GM12892 (cell line): ENCODE measurements at regions not wholly inside any gene's neighbourhood (a gene's known extent, or its start where the extent isn't known, plus 50 kb on each side); places are given as distances from the start of the nearest gene placed in this dataset.

Source experiments
- DNase-seq: peaks from one replicate; pipeline ENCODE4 v3.0.0; 2011; ENCODE audit not compliant: insufficient read length
- FAIRE-seq: peaks from 2 replicates; lab custom pipeline; 2011; peaks lifted over from hg19 to GRCh38; lab: Jason Lieb, UNC
- POLR2A ChIP-seq: IDR thresholded peaks from 2 replicates; pipeline ENCODE4 v1.6.1; 2011; ENCODE audit warnings: low read depth, low read length, control low read depth
- POLR2AphosphoS5 ChIP-seq: IDR thresholded peaks from 2 replicates; pipeline ENCODE4 v1.6.1; 2011; ENCODE audit warnings: low read depth, low read length, control low read depth
- TAF1 ChIP-seq: IDR thresholded peaks from 2 replicates; pipeline ENCODE4 v1.6.1; 2011; ENCODE audit warnings: low read depth, mild to moderate bottlenecking, control low read depth, low read length, borderline replicate concordance

DNA sequence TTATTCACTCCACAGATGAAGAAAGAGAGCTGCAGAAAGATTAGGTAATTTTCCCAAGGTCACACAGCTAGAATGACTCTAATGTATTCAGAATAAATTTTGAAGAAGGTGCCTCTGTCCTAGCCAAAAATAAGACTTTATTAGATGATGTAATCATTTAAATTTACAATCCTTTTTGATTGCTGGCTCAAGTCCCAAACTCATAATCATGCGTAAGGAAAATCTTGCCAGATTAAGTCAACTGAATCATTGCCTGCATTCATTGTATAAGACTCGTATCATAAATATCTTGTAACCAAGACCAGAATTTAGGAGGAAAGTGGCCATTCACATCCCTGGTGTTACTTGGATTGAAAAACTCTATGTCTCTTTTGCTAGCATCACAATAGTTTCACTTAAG is 53.1 kb upstream of the STK39 start:
- FAIRE-seq (no peak), DNase-seq (no peak)
- no peak for TF ChIP-seq POLR2A
- TF ChIP-seq TAF1: no peak
- no peak for TF ChIP-seq POLR2AphosphoS5

DNA sequence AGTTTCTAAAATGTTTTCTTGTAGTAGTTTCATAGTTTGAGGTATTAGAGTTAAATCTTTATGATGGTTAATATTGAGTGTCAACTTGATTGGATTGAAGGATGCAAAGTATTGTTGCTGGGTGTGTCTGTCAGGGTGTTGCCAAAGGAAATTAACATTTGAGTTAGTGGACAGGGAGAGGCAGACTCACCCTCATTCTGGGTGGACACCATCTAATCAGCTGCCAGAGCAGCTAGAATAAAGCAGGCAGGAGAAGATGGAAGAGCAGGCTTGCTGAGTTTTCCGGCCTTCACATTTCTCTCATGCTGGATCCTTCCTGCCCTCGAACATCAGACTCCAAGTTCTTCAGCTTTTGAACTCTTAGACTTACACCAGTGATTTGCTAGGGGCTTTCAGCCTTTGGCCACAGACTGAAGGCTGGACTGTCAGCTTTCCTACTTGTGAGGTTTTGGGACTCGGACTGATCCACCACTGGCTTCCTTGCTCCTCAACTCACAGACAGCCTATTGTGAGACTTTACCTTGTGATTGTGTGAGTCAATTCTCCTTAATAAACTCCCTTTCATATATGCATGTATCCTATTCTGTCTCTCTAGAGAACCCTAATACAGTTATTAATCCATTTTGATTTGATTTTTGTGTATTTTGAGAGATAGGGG is 56.8 kb upstream of the STK39 start:
- DNase-seq: no peak
- no peak for TF ChIP-seq TAF1
- no peak for TF ChIP-seq POLR2AphosphoS5
- FAIRE-seq: no peak

DNA sequence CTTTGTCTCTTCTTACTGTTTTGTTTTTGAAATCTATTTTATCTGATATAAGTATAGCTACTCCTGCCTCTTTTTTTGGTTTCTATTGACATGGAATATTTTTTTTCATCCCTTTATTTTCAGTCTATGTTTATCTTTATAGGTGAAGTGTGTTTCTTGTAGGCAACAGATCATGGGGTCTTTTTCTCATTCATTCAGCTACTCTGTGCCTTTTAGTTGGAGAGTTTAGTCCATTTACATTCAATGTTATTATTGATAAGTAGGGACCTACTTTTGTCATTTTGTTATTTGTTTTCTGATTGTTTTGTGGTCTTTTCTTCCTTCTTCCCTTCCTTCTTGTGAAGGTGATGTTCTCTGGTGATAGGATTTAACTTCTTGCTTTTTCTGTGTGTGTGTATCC is 60.0 kb upstream of the STK39 start:
- TF ChIP-seq POLR2AphosphoS5 (no peak), POLR2A (no peak), TAF1 (no peak)
- FAIRE-seq (no peak), DNase-seq (no peak)

DNA sequence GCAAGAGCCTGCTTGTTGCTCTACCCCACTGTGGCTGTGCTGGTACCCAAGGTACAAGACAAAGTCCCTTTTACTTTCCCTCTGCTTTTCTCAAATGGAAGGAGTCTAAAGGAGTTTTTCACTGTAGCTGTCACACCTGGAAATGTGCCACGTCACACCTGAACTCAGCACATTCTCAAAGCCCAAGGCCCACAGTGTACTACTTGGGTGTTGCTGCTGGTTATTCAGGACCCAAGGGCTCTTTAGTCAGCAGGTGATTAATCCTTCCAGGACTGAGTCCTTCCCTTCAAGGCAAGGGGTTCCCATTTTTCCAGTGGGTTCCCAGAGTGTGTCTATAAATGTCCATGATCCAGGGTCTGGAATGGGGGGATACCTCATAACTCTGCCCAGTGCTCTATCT is 63.2 kb upstream of the STK39 start:
- TF ChIP-seq TAF1 (no peak), POLR2A (no peak), POLR2AphosphoS5 (no peak)
- no peak for FAIRE-seq
- no peak for DNase-seq

DNA sequence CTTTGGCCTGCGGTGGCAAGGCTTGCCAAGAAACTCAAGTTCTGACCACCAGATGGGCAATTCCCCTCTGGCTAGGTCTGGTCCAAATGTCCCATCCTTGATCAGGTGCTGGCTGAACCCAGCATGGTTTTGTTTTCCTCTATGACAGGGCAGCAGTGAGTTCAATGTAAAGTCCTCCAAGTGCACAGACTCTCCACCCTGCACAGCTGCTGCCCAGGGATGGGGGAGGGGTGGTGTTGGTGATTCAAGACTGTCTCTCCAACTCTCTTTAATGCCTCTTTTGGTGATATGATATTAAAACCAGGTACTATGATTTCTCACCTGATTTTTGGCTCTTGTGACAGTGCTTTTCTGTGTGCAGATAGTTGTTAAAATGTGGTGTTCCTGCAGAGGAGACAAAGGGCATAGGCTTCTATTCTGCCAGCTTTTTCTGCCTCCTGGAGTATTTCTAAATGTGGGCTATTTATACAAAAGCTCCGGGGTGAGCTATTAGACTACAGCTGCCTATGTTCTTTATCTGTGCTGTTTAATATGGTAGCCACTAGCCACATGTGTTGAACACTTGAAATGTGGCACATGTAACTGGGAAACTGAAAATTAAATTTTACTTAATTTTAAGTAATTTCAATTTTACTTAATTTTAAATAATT is 64.0 kb upstream of the STK39 start:
- DNase-seq: no peak
- no peak for TF ChIP-seq POLR2AphosphoS5
- TF ChIP-seq TAF1: no peak
- TF ChIP-seq POLR2A: no peak
- no peak for FAIRE-seq

DNA sequence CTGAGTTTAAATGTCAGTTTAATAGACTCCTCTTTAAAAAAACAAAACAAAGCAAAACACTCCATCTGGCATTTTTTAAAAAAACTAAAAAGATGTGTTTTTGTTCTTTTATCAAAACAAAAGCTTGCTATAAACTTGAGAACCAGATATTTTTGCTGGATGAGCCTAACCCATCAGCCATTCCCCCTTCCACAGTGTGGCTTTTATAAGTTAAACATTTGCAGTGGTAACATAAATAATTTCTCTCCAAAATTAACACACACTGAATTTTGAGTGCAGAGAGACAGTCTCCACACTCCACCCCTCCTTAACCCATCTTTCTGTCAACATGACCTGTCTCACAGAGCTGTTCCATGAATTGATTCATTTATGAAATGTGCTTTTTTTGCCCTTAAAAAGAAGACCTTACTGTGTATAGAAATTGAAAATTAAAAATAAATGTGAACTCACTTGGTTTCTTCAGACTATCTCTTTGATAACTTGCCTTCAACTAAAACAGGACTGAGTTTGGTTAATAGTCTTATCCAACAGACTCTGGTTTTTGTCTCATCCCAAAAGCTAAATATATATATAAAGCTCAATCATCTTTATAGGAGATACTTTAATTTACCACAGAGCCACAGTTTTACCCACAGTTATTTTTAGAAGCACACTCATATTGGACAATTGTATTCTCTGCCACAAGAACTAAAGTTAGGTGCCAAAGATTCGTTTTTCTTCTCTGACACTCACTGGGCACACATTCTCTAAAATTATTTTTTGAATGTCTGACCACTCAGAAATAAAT is 64.8 kb upstream of the STK39 start:
- no peak for DNase-seq
- no peak for FAIRE-seq
- TF ChIP-seq POLR2AphosphoS5 (no peak), TAF1 (no peak), POLR2A (no peak)

DNA sequence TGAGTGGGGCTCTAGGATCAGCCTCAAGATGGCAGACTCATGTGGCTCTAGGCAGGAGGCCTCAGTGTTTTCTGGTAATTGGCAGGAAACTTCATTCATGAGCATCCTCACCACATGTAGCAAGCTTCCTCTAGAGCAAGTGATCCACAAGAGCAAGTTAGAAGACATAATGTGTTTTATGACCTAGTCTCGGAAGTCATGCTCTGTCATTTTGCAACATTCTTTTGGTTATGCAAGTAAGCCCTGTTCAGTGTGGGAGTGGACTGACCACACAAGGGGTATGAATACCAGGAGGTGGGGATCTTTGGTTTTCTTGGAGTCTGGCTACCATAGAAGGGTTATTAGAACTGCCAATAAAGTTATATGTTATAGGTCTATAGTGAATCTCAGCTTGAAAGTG is 66.8 kb upstream of the STK39 start:
- no peak for FAIRE-seq
- no peak for DNase-seq
- TF ChIP-seq TAF1: no peak
- TF ChIP-seq POLR2A: no peak
- no peak for TF ChIP-seq POLR2AphosphoS5

DNA sequence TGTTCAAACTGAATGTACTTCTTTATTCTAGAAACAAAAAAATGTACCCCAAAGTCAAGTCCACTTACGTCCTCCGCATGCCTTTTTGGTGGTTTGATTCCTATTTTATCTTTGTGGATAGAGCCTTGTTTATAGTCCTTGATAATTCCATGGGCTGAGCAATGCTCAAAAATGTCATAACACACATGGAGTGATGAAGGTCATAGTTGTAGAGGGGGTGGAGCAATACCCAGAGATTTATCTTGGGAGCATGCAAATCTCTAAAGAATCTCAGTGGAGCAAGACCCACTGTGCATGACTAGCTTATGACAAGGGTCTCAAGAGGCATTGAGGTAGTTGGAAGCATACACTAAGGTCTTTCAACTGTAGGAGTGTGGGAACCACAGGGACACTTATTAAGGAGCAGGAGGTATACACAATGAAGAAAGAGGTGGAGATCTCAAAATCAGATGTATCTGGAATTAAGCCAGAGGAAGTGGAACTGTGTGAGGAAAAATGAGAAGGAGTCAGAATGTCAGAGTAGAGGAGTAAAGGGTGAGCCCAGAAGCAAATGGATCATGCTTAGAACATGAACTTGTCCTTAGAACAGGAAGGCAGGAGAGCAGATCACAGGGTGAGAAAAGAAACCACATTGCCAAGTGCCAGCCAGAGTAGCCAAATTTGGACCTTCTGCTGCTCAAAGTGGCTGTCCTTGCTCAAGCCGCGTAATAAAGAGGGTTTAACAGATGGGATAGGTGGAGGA is 68.1 kb upstream of the STK39 start:
- FAIRE-seq: no peak
- no peak for DNase-seq
- TF ChIP-seq TAF1 (no peak), POLR2A (no peak), POLR2AphosphoS5 (no peak)

DNA sequence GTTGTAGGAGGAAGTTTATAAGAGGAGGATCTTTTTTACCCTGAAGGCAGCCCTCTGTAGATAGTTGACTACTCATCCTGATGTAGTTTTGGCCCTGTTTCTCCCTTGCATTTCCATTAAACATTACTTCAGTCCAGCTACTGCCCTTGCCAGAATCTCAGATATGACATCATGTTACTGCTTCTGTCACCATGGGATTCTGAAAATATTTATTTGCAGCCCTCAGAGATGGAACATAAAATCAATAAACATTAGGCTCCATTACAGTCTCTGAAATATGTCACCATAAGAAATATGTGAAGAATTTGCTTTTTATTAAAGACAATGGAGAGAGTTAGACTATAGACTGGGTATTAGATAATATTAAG is 68.7 kb upstream of the STK39 start:
- no peak for TF ChIP-seq POLR2A
- no peak for TF ChIP-seq POLR2AphosphoS5
- no peak for TF ChIP-seq TAF1
- DNase-seq: no peak
- FAIRE-seq: no peak

DNA sequence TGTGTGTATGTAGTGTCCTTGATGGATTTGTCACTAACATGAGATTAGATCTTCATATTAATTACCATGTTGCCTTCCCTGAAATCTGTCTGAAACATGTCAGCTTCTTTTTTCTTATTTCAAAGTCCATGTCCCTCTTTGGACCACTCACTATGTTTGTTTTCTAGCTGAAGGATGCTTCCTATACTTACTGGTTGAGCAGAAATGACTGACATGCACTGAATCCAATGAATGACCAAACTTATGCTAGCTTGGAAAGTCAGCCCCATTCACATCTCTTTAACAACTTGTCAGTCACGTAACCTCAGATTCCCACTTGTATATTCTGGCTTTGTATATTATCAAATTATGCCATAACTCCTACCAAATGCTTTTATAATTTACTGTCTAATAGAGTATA is 69.9 kb upstream of the STK39 start:
- DNase-seq (no peak), FAIRE-seq (no peak)
- no peak for TF ChIP-seq POLR2A
- TF ChIP-seq TAF1: no peak
- TF ChIP-seq POLR2AphosphoS5: no peak

DNA sequence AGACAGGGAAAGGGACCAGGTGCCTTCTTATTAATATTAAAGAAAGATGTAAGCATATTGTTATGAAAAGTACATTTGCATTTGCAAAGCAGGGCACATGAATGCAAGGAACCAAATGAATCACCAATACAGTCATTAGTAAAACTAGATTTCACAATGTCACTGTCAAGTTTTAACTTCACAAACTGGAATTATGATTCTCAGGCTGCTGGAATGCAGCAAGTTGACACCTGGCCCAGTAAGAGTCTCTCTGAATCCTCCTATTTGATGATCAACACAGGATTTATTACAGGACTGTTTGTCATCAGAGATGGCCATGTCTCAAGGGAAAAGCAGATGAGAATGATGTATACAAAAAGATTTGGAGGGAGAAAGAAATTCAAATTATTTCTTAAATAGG is 72.9 kb upstream of the STK39 start:
- FAIRE-seq (no peak), DNase-seq (no peak)
- TF ChIP-seq POLR2A (no peak), POLR2AphosphoS5 (no peak), TAF1 (no peak)
